ENCODE measurements at regions not wholly inside any gene's neighbourhood (a gene's known extent, or its start where the extent isn't known, plus 50 kb on each side); places are given as distances from the start of the nearest gene placed in this dataset.

DNA sequence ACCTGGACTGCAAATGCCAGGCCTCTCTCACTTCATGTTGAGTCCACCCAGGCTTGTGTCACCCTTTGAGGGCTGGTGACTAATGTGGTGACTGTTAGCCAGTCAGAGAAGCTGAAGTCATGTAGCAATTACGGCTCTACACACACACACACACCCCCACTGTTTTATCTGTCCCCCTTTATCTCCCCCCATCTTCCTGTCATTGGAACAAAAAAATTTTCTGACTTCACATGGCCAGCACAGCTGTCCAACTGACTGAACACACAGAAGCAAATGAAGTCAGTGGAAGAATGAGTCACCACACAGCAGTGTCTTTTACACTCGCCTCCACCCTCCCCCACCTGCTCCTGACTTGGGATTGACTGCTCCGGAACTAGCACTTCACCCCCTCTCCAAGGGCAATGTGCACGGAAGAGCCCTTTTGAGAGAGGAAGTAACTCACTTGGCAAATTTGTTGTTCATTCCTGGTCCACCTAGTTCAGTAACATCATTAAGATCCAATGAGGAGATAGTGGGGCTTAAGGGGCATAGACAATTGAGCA lies 198.0 kb downstream of the RNF144B start:
- intact Hi-C loops (cut with DNase I): no loop called here
- DNase-seq (ENCODE audit: low spot score): no peak

DNA sequence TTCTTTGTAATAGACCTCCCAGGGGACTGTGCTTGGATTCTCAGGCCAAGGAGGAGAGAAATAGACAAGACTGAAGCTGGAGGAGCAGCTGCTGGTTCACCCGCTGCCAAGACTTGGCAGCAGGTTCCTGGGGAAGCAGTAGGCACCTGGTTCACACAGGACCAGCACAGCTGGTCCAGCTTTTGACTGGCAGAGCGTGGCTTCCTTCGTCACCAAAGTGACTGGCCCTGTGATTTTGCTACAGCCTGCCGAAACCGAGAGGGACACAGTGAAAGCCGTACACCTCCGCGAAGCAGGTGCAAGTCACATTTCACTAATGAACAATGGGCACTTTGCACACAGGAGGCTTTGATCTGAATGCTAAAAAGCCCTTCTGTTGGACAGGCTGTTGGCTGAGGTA lies 199.0 kb downstream of the RNF144B start:
- intact Hi-C loops (cut with DNase I): no loop called here
- DNase-seq (ENCODE audit: low spot score): no peak

DNA sequence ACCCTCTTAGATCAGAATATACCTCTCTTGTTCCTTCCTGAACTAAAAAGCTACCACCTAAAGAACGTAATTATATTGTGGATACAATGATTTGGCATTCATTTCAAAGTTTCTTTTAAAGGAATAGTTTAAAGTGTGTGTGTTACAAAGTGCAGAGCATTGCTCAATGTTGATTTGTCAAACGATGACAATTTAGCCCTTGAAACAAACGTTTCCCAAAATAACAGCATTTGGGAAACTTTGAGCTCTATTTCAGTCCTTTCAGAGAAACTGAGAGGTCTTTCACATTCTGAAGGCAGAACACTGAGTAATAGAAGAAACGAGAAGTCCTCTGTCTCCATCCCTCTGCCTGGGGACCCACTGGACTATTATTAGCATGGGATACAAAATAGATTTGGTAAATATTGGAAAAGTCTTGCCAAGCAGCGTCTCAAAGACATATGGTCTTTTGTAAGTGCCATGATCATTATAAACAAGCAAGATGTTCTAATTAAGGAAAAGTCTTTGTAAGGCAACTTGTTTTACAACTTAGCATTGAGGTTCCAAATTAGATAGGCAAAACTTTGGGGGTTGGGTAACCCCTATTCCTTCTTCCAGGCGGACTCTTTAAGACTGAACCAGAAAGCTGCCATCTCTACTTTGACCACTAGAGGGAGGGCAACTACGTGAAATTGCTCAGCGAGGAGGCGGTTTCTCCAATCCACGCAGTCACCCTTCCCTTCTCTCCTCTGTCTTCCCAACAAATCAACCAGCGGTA lies 208.8 kb downstream of the RNF144B start:
- DNase-seq (ENCODE audit: low spot score): no peak
- intact Hi-C loops (cut with DNase I): loop anchor here in 1 of 2 donors (10.0 kb wide), 1 partner anchor 309 kb away; no protein-coding TSS in a partner anchor

GRCh38 chr6:18596531-18596835 lies 209.3 kb downstream of the RNF144B start:
- intact Hi-C loops (cut with DNase I): loop anchor here in 1 of 2 donors (10.0 kb wide), 1 partner anchor 308 kb away; no protein-coding TSS in a partner anchor
- no peak for DNase-seq (ENCODE audit: low spot score)

DNA sequence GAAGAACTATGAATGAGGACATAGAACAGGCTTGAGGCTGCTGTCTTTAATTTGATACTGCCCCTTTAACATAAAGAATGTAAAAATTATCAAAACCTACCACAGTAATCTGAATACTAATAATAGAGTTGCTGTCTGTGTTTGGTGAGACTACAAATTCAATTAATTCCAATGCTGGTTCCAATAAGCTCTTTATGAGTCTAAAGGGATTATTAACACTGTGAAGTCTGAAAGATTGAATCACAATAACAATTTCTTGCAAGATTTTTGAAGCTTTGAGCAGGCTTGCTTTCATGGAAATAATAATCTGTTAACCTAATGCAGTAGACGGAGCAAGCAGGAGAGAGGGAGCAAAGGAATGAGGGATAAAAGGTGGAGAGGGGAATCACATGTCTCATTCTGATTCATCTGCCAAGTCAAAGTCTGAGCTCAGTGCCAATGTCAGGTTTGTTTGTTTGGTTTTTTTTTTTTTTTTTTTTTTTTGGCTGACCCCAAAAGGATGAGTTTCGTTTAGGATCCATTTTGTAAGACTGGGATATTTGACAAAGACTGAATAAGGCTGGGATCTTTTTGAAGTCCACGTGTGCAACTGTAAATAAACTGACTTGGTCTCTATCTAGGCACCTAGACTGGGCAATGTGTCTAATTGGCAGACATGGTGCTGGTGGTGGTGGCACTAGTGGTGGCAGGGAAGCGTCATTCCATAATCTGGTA lies 211.6 kb downstream of the RNF144B start:
- intact Hi-C loops (cut with DNase I): loop anchor here in 1 of 2 donors (10.0 kb wide), 1 partner anchor 306 kb away; no protein-coding TSS in a partner anchor
- DNase-seq (ENCODE audit: low spot score): no peak

GRCh38 chr6:18600255-18600654 lies 213.1 kb downstream of the RNF144B start:
- intact Hi-C loops (cut with DNase I): no loop called here
- no peak for DNase-seq (ENCODE audit: low spot score)

- no peak for DNase-seq (ENCODE audit: low spot score)
- intact Hi-C loops (cut with DNase I): no loop called here
These were observed 214.4 kb downstream of the RNF144B start for GRCh38 chr6:18601516-18602020.

GRCh38 chr6:18602931-18603330 lies 215.8 kb downstream of the RNF144B start:
- no peak for DNase-seq (ENCODE audit: low spot score)
- intact Hi-C loops (cut with DNase I): no loop called here

DNA sequence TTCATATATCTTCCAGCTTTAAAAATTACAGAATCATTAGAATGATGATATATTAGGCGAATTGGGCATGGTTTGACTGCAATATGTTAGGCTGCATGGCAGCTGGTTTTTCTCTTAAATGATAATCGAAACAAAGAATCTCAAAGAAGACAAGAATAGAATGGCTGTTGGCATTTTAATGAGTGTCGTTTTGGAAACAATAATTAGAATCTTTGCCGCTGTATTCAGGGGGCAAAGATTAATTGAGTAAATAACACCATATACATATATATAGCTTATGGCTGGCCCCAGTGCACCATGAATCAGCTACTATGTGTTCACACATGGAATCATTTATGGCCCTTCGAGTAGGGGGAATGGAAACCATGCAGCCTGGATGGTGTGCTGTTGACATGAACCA lies 216.2 kb downstream of the RNF144B start:
- intact Hi-C loops (cut with DNase I): no loop called here
- no peak for DNase-seq (ENCODE audit: low spot score)

- DNase-seq (ENCODE audit: low spot score): no peak
- intact Hi-C loops (cut with DNase I): no loop called here
These were observed 218.7 kb downstream of the RNF144B start for GRCh38 chr6:18605841-18606240.

DNA sequence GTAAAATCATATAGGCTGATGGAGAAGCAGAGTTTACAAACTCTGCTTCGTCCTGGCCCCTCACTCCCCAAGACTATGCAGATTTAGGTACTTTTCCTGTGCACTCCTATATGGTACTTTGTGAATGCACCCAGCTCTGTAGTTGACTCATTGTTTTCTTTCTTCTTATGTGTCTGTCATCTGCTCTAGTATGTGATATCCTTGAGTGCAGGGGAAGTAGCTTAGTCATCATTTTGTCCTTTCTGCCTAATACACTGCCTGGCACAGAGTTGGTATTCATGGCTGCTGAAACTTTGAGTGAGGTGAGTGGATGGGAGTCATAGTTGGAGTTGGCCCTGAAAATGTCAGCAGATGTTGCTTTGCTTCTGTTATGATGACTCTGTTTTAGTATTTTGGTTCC lies 222.6 kb downstream of the RNF144B start:
- intact Hi-C loops (cut with DNase I): no loop called here
- no peak for DNase-seq (ENCODE audit: low spot score)

DNA sequence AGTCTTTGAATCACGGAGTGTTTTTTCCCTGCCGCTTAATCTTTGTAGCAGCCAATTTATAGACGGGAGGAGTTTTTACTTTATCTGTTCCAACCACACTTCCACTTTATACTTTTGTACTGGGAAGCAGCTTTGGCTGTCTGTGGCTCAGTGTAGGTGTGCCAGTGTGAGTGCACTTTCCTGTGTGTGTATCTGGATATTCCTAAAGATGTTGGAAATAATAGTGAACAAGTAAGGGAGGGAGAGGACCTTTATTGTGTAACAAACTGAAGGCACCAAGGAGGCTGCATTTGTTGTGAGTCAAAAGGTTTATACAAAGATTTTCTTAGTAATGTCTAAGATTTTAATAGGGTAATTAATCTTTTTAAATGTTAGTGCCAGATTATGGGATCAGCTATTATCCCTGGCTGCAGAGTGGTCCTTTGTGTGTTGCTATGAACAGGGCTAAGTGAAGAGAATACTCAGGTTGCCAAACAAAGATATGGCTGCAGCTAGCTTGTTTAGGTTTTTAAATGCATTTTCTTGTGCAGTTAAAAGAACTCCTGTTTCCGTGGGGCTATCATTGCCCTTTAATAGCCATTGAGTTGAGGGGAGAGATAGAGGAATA lies 226.3 kb downstream of the RNF144B start:
- intact Hi-C loops (cut with DNase I): no loop called here

GRCh38 chr6:18629571-18629970 lies 242.4 kb downstream of the RNF144B start:
- intact Hi-C loops (cut with DNase I): no loop called here
- no peak for DNase-seq (ENCODE audit: low spot score)

More for the DNA sequence above, 226.3 kb downstream of the RNF144B start:
- DNase-seq (ENCODE audit: low spot score): no peak

DNA sequence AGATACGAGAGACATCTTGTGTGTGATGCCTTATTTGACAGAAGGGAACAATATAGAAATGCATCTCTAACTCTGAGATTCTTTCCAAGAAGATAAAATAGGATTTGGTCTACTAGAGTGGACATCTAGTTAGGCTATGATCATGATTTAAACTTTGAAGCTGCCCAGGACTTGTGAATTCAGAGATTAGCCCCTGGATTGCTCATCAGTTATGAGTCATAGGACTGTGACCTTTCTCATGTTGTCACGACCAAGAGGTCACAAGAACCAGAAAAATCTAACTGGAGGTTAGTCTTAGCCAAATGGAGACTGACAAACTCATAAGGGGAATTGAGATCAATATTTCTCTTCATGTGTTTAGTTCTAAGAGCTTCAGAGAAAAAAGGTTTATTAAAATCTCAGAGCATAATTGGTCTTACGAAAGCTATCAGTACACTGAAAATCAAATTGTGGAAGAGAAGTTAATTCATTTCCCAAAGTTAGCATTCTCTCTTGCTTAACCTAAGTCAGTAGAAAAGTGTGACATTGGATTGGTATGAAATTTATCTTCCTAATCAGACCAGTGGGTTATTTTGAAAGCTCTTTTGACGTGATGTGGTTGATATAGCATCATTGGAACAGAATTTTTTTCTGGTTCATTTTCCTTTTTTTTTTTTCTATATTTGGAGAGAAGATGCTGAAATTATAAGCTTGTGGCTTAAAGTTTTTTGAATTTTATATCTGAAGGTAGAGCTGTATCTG lies 245.7 kb downstream of the RNF144B start:
- DNase-seq (ENCODE audit: low spot score): no peak
- intact Hi-C loops (cut with DNase I): no loop called here

- DNase-seq (ENCODE audit: low spot score): no peak
- intact Hi-C loops (cut with DNase I): no loop called here
These were observed 247.8 kb downstream of the RNF144B start for GRCh38 chr6:18634912-18635311.

GRCh38 chr6:18640134-18640533 lies 253.0 kb downstream of the RNF144B start:
- intact Hi-C loops (cut with DNase I): no loop called here

DNA sequence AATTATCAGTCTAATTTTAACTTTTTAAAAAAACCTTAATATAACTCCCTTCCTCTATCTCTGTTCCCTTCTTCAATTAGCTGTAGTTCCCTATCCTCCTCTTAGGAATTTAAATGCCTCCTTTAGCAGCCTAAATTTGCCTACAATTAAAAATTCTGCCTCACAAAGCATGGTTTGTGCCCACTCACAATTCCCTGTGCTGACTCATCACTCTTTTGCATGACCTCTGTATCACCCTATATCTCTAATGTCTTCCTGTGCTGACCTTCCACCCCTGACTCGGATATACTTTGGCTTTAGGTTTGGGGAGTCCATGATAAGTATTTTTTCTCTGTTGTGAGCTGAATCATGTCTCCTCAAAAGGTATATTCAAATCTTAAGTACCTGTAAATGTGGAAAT lies 253.6 kb downstream of the RNF144B start:
- intact Hi-C loops (cut with DNase I): no loop called here
- no peak for DNase-seq (ENCODE audit: low spot score)

More at GRCh38 chr6:18640134-18640533, 253.0 kb downstream of the RNF144B start:
- no peak for DNase-seq (ENCODE audit: low spot score)

DNA sequence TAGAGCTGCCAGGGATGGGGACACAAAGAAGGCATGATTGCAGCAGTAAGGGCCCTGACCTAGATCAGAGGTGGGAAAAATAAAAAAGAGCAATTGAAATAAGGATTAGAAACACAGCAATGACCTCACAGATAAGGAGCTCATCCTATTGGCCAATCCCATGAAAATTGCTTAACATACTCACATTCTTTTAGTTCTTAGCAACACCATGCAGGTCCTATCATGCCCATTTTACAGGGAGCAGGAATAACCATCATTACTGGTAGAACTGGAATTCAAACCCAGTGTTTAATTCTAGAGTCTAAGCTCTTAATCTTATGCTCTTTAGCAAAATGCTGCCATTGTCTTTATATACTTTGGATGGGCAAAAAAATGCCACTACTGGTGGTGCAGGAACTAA lies 267.7 kb downstream of the RNF144B start:
- intact Hi-C loops (cut with DNase I): no loop called here
- DNase-seq (ENCODE audit: low spot score): no peak

DNA sequence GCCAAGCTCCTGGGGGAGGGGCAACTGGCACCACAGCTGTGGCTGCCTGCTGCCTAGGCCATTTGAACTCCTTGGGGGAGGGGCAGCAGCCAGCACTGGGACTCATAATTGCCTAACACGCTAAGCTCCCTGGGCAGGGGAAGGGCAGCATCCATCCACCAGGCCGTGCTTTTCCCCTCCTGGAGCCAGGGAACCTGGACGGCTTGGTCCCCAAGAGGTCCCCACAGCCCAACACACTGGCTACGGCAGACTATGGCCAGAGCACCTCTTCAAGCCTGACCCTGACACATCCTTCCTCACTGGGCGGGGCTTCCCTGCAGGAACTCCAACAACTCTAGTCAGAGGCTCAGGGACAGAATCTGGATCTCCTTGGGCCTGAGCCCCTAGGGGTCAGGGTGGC lies 269.4 kb downstream of the RNF144B start:
- no peak for DNase-seq (ENCODE audit: low spot score)
- intact Hi-C loops (cut with DNase I): no loop called here

Data from posterior vena cava (tissue), 2 donors.